Suprapubic skin (tissue), 4 donors: ENCODE measurements at regions not wholly inside any gene's neighbourhood (a gene's known extent, or its start where the extent isn't known, plus 50 kb on each side); places are given as distances from the start of the nearest gene placed in this dataset.

Experiments
- CTCF ChIP-seq, 2 donors: fragments of 200-600 bp in 1 of 2; fragments of 450-650 bp in 1 of 2; sonication (generic) in 1 of 2; IDR thresholded peaks; one replicate each; pipeline ENCODE4 v1.5.1; 2016 to 2019; ENCODE audit warnings: antibody characterized with exemption in 2 of 2, mild to moderate bottlenecking in 1 of 2, moderate library complexity in 1 of 2
- EP300 ChIP-seq: sonication (generic); formaldehyde crosslinking; IDR thresholded peaks from one replicate; pipeline ENCODE4 v1.6.1; 2017; ENCODE audit warnings: antibody characterized with exemption
- POLR2A ChIP-seq, 2 donors: fragments of 450-650 bp; IDR thresholded peaks; one replicate each; pipeline ENCODE4 v1.6.1; 2017; ENCODE audit warnings: antibody characterized with exemption in 2 of 2, mild to moderate bottlenecking in 2 of 2, moderate library complexity in 2 of 2
- POLR2AphosphoS5 ChIP-seq, 3 donors: sonication (generic); formaldehyde crosslinking; IDR thresholded peaks; one replicate each; pipeline ENCODE4 v1.6.1; 2017; ENCODE audit warnings: antibody characterized with exemption in 3 of 3

GRCh38 chr3:82311901-82312300, 550.5 kb upstream of the GBE1 start:
- no peak for TF ChIP-seq CTCF (IDR thresholded peaks at IDR 0.05)
- no peak for TF ChIP-seq EP300
- TF ChIP-seq POLR2AphosphoS5 (IDR thresholded peaks at IDR 0.05) = no peak
- no peak for TF ChIP-seq POLR2A (IDR thresholded peaks at IDR 0.05)
